SU-DHL-6 (cell line): ENCODE measurements at regions not wholly inside any gene's neighbourhood (a gene's known extent, or its start where the extent isn't known, plus 50 kb on each side); places are given as distances from the start of the nearest gene placed in this dataset.

Experiments
- H2AFZ ChIP-seq: fragments of 200-600 bp; sonication (generic); 2 replicates; pipeline ENCODE4 v1.6.1; 2014; ENCODE audit warnings: low read depth, mild to moderate bottlenecking, moderate library complexity, mixed read lengths, antibody characterized with exemption, low read length; ENCODE audit not compliant: severe bottlenecking
- H3F3A ChIP-seq: fragments of 200-600 bp; shearing (Covaris generic); 2 replicates; pipeline ENCODE4 v1.6.0; 2016; ENCODE audit warnings: antibody characterized with exemption, mild to moderate bottlenecking; ENCODE audit not compliant: insufficient read depth
- H3K27ac ChIP-seq: fragments of 200-600 bp; sonication (generic); 2 replicates; pipeline ENCODE4 v1.5.1; 2016; ENCODE audit warnings: low read depth, mild to moderate bottlenecking, low read length, moderate library complexity, mixed read lengths
- H3K27me3 ChIP-seq: fragments of 200-600 bp; sonication (generic), shearing (Covaris generic); 2 replicates; pipeline ENCODE4 v1.6.0; 2014; ENCODE audit warnings: mild to moderate bottlenecking, low read length
- H3K36me3 ChIP-seq: fragments of 200-600 bp; sonication (generic); 2 replicates; pipeline ENCODE4 v1.6.1; 2014; ENCODE audit warnings: mild to moderate bottlenecking, low read length, mixed read lengths
- H3K4me2 ChIP-seq: fragments of 300-600, 200-600 bp; shearing (Covaris generic), sonication (generic); 2 replicates; pipeline ENCODE4 v1.6.0; 2014; ENCODE audit warnings: low read length, low read depth, mild to moderate bottlenecking; ENCODE audit not compliant: poor library complexity, severe bottlenecking
- H3K4me3 ChIP-seq: fragments of 200-600 bp; sonication (generic); 2 replicates; pipeline ENCODE4 v1.5.1; 2014; ENCODE audit warnings: antibody characterized with exemption, low read length, mild to moderate bottlenecking, mixed read lengths; ENCODE audit not compliant: insufficient read depth, poor library complexity, severe bottlenecking
- H3K79me2 ChIP-seq: fragments of 200-600 bp; sonication (generic); 2 replicates; pipeline ENCODE4 v1.6.1; 2014; ENCODE audit warnings: mild to moderate bottlenecking, low read length, moderate library complexity; ENCODE audit not compliant: insufficient read depth
- H3K9ac ChIP-seq: fragments of 200-600 bp; sonication (generic); 2 replicates; pipeline ENCODE4 v1.7.0; 2014; ENCODE audit warnings: mild to moderate bottlenecking, low read length
- H3K9me2 ChIP-seq: fragments of 200-600 bp; sonication (generic); replicated peaks from 2 replicates; pipeline ENCODE4 v1.6.1; 2014; ENCODE audit warnings: low read length; ENCODE audit not compliant: insufficient read depth
- H3K9me3 ChIP-seq: fragments of 200-600 bp; sonication (generic); 2 replicates; pipeline ENCODE4 v1.6.1; 2014; ENCODE audit warnings: low read length, mixed read lengths; ENCODE audit not compliant: insufficient read depth
- H4K20me1 ChIP-seq: fragments of 200-600 bp; sonication (generic); 2 replicates; pipeline ENCODE4 v1.6.1; 2014; ENCODE audit warnings: low read depth, mild to moderate bottlenecking, antibody characterized with exemption, low read length, moderate library complexity, mixed read lengths
- EZH2phosphoT487 ChIP-seq: fragments of 200-600 bp; sonication (generic), shearing (Covaris generic); conservative IDR thresholded peaks from 2 replicates; pipeline ENCODE4 v1.6.1; 2018; ENCODE audit warnings: mild to moderate bottlenecking, antibody characterized with exemption, low read length, moderate library complexity, mixed read lengths
- TF ChIP-seq, protein P1 (sequence below): fragments of 200-600 bp; sonication (generic); IDR thresholded peaks from one replicate; pipeline ENCODE4 v1.5.1; 2017; ENCODE audit warnings: antibody characterized with exemption, mild to moderate bottlenecking, low read length, moderate library complexity; ENCODE audit not compliant: insufficient read depth, poor library complexity, severe bottlenecking

DNA sequence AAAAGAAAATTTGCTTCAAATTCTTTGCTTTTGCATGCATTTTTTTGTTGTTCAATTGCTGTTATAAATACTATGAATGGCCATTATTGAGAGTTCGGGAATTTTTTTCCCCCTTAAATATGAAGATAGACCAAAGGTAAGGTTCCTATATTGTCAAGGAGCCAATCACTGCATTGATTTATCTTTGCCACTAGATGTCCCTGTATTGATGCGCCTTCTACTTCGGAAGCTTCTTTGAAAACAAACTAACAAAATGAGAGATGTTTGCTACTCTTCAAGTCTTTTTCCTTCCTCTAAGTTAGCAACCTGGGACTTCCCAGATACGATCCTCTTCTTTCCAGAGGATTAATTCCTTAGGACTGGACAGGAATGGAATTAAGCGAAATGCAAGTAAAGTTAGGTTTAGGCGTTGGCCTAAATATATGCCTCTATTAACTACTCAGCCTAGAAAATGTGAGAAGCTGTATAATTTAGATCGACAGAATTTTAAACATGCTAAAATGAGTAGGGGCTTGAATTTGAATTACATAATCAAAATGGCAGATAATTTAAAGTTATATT, 318.1 kb downstream of the AEBP2 start:
- Histone ChIP-seq H3K79me2 (no peaks in the 10 kb centered on the region), H3K4me2 (no peak overlapping the region), H2AFZ (no peak overlapping the region), H3K4me3 (no peak overlapping the region), H3K9ac (no peak overlapping the region), H3K9me3 (peaks cover 3% of the 10 kb centered on the region; the same call in 1 of the 2 replicates), H3K36me3 (no peaks in the 10 kb centered on the region), H3F3A (no peaks in the 10 kb centered on the region), H3K27me3 (no peaks in the 10 kb centered on the region), H4K20me1 (no peaks in the 10 kb centered on the region), H3K9me2 (no peaks in the 10 kb centered on the region), H3K27ac (no peak overlapping the region)
- TF ChIP-seq, protein P1, sequence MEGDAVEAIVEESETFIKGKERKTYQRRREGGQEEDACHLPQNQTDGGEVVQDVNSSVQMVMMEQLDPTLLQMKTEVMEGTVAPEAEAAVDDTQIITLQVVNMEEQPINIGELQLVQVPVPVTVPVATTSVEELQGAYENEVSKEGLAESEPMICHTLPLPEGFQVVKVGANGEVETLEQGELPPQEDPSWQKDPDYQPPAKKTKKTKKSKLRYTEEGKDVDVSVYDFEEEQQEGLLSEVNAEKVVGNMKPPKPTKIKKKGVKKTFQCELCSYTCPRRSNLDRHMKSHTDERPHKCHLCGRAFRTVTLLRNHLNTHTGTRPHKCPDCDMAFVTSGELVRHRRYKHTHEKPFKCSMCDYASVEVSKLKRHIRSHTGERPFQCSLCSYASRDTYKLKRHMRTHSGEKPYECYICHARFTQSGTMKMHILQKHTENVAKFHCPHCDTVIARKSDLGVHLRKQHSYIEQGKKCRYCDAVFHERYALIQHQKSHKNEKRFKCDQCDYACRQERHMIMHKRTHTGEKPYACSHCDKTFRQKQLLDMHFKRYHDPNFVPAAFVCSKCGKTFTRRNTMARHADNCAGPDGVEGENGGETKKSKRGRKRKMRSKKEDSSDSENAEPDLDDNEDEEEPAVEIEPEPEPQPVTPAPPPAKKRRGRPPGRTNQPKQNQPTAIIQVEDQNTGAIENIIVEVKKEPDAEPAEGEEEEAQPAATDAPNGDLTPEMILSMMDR = no peak
- TF ChIP-seq EZH2phosphoT487 = no peak

DNA sequence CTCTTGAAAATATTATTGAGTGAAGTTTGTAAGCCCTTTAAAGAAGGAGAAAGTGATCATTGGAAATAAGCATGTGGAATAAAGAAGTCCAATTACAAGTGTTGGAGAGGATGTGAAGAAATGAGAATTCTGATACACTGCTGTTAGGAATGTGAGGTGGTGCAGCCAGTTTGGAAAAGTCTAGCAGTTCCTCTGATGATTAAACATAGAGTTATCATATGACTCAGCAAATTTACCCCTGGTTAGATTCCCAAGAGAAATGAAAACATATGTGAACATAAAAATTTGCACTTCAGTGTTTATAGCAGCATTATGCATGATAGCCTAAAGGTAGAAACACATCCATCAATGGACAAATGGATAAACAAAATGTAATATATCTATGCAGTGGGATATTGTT, 319.9 kb downstream of the AEBP2 start:
- Histone ChIP-seq H3K9me3 (no peaks in the 10 kb centered on the region), H3K36me3 (no peaks in the 10 kb centered on the region), H3K79me2 (no peaks in the 10 kb centered on the region), H2AFZ (no peak overlapping the region), H3K9ac (no peak overlapping the region), H3K27ac (no peak overlapping the region), H4K20me1 (no peaks in the 10 kb centered on the region), H3K9me2 (no peaks in the 10 kb centered on the region), H3K4me3 (no peak overlapping the region), H3F3A (no peaks in the 10 kb centered on the region), H3K4me2 (no peak overlapping the region), H3K27me3 (no peaks in the 10 kb centered on the region)
- TF ChIP-seq, protein P1 = no peak
- TF ChIP-seq EZH2phosphoT487 = no peak

DNA sequence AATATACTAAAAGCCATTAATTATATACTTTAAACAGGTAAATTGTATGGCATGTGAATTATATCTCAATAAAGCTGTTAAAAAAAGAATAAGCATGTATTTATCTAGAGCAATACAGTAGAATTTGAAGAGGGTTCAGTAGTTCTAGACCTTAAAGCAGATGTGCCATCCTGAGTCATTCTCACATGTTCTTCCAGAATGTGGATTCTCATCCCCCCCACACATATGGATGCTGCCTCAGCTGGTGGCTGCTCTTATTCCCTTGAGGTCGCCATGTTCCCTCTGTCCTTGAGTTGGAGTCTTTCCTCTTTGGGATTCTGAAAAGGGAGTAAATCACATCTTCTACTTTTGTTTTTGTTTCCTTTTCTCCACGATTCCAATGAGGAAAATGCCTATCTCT, 321.3 kb downstream of the AEBP2 start:
- no peaks in the 10 kb centered on the region for H3K9me3 ChIP-seq

More for the DNA sequence above, 321.3 kb downstream of the AEBP2 start:
- H3K9ac ChIP-seq = no peak overlapping the region
- no peak overlapping the region for H3K4me2 ChIP-seq
- H3K27ac ChIP-seq = no peak overlapping the region
- H3F3A ChIP-seq = no peaks in the 10 kb centered on the region
- H3K9me2 ChIP-seq = no peaks in the 10 kb centered on the region
- H3K36me3 ChIP-seq = no peaks in the 10 kb centered on the region
- no peaks in the 10 kb centered on the region for H4K20me1 ChIP-seq
- no peaks in the 10 kb centered on the region for H3K79me2 ChIP-seq
- H3K4me3 ChIP-seq = no peak overlapping the region
- TF ChIP-seq, protein P1 = no peak
- no peak for TF ChIP-seq EZH2phosphoT487
- H2AFZ ChIP-seq = no peak overlapping the region
- no peaks in the 10 kb centered on the region for H3K27me3 ChIP-seq
